SKM-1 (cell line): ENCODE measurements at regions not wholly inside any gene's neighbourhood (a gene's known extent, or its start where the extent isn't known, plus 50 kb on each side); places are given as distances from the start of the nearest gene placed in this dataset.

ENCODE experiments used
- DNase-seq: peaks from one replicate; lab custom pipeline; 2025; ENCODE audit not compliant: unreplicated experiment; lab: John Stamatoyannopoulos, UW

GRCh38 chr2:181146171-181146570 is 165.8 kb downstream of the UBE2E3 start:
- DNase-seq: no peak

- DNase-seq: no peak
Observed at GRCh38 chr2:181149056-181149455, 168.7 kb downstream of the UBE2E3 start.

GRCh38 chr2:181152226-181152625 is 171.8 kb downstream of the UBE2E3 start:
- DNase-seq: no peak

GRCh38 chr2:181152701-181153100 is 172.3 kb downstream of the UBE2E3 start:
- no peak for DNase-seq

- no peak for DNase-seq
Observed at GRCh38 chr2:181153886-181154285, 173.5 kb downstream of the UBE2E3 start.

- no peak for DNase-seq
Observed at GRCh38 chr2:181157326-181157725, 176.9 kb downstream of the UBE2E3 start.

- no peak for DNase-seq
Observed at GRCh38 chr2:181158427-181158826, 178.0 kb downstream of the UBE2E3 start.

- DNase-seq: no peak
Observed at GRCh38 chr2:181161615-181162014, 181.2 kb downstream of the UBE2E3 start.

GRCh38 chr2:181163139-181163538 is 182.7 kb downstream of the UBE2E3 start:
- DNase-seq: no peak

- DNase-seq: no peak
Observed at GRCh38 chr2:181163691-181164090, 183.3 kb downstream of the UBE2E3 start.

- no peak for DNase-seq
Observed at GRCh38 chr2:181164699-181165098, 184.3 kb downstream of the UBE2E3 start.

GRCh38 chr2:181165199-181165868 is 184.9 kb downstream of the UBE2E3 start:
- DNase-seq: no peak

GRCh38 chr2:181169503-181169902 is 189.1 kb downstream of the UBE2E3 start:
- no peak for DNase-seq

- no peak for DNase-seq
Observed at GRCh38 chr2:181170256-181170655, 189.9 kb downstream of the UBE2E3 start.

- DNase-seq: no peak
Observed at GRCh38 chr2:181172676-181173075, 192.3 kb downstream of the UBE2E3 start.

GRCh38 chr2:181174611-181175580 is 194.5 kb downstream of the UBE2E3 start:
- no peak for DNase-seq

- no peak for DNase-seq
Observed at GRCh38 chr2:181176540-181176939, 196.1 kb downstream of the UBE2E3 start.

- no peak for DNase-seq
Observed at GRCh38 chr2:181177376-181177775, 197.0 kb downstream of the UBE2E3 start.

GRCh38 chr2:181178130-181178529 is 197.7 kb downstream of the UBE2E3 start:
- DNase-seq: no peak

GRCh38 chr2:181178823-181179412 is 198.5 kb downstream of the UBE2E3 start:
- no peak for DNase-seq

- peak; percentile 78 for DNase-seq
Observed at GRCh38 chr2:181183878-181184542, 203.6 kb downstream of the UBE2E3 start.
